GM12878 (cell line): ENCODE measurements at regions not wholly inside any gene's neighbourhood (a gene's known extent, or its start where the extent isn't known, plus 50 kb on each side); places are given as distances from the start of the nearest gene placed in this dataset.

Experiments
- ATAC-seq: fragments of 200-7000 bp; cut with Tn5 transposase; 3 replicates; pipeline ENCODE4 v1.9.1; 2020; ENCODE audit warnings: mild to moderate bottlenecking, moderate library complexity
- BruUV-seq: library from RNA; stranded (reverse); fragments of 400-500 nt; replicated peaks from 2 replicates; lab custom pipeline; 2021; lab: Mats Ljungman, UMichigan
- CTCF ChIA-PET: fragments of 300-600 bp; sonication (Branson Sonifier 250); formaldehyde crosslinking; extraction: SDS; loops from one replicate; lab custom pipeline; 2021; ENCODE audit warnings: inconsistent platforms; lab: Yijun Ruan, JAX
- POLR2A ChIA-PET: fragments of 350-600 bp; formaldehyde crosslinking; extraction: SDS; loops from one replicate; lab custom pipeline; 2021; ENCODE audit warnings: inconsistent platforms; lab: Charles Lee
- RAD21 ChIA-PET: fragments of 300-600 bp; sonication (Branson Sonifier 250); formaldehyde crosslinking; loops from one replicate; lab custom pipeline; 2023; ENCODE audit warnings: antibody characterized with exemption; ENCODE audit not compliant: unreplicated experiment; lab: Charles Lee
- SMC1A ChIA-PET: fragments of 300-600 bp; sonication (Branson Sonifier 250); formaldehyde crosslinking; loops from one replicate; lab custom pipeline; 2023; ENCODE audit not compliant: unreplicated experiment, uncharacterized antibody; lab: Charles Lee
- DNase-seq: peaks from one replicate; pipeline ENCODE4 v3.0.0-alpha.2; 2011; ENCODE audit warnings: low read depth, low spot score
- FAIRE-seq: peaks from 3 replicates; lab custom pipeline; 2011; peaks lifted over from hg19 to GRCh38; lab: Jason Lieb, UNC
- H2AFZ ChIP-seq: 2 replicates; pipeline ENCODE4 v1.6.0; 2011; ENCODE audit warnings: low read depth, low read length, control low read depth; ENCODE audit not compliant: control insufficient read depth
- H3K27ac ChIP-seq: 2 replicates; pipeline ENCODE4 v1.5.1; 2011; ENCODE audit warnings: control low read depth; ENCODE audit not compliant: control insufficient read depth, insufficient read depth
- H3K27me3 ChIP-seq, 2 experiments: replicated peaks in 1 of 2; 2 replicates each; pipeline versions ENCODE4 v1.6.0 to v1.6.1; 2011; ENCODE audit warnings: low read length in 1 of 2; ENCODE audit not compliant: control insufficient read depth in 2 of 2, insufficient read depth in 2 of 2
- H3K36me3 ChIP-seq, 2 experiments: 2 replicates each; pipeline ENCODE4 v1.5.1; 2011; ENCODE audit warnings: low read length in 1 of 2; ENCODE audit not compliant: control insufficient read depth in 2 of 2, insufficient read depth in 2 of 2
- H3K4me1 ChIP-seq: 2 replicates; pipeline ENCODE4 v1.6.1; 2011; ENCODE audit warnings: mild to moderate bottlenecking, low read length, moderate library complexity, mixed read lengths; ENCODE audit not compliant: control insufficient read depth, insufficient read depth
- H3K4me2 ChIP-seq: 2 replicates; pipeline ENCODE4 v1.6.0; 2011; ENCODE audit warnings: control low read depth; ENCODE audit not compliant: control insufficient read depth, insufficient read depth
- H3K4me3 ChIP-seq: fragments of 200-600 bp; sonication (generic); 2 replicates; pipeline ENCODE4 v1.5.1; 2016
- H3K79me2 ChIP-seq: 2 replicates; pipeline ENCODE4 v1.6.0; 2011; ENCODE audit warnings: low read length; ENCODE audit not compliant: control insufficient read depth, insufficient read depth
- H3K9ac ChIP-seq: 2 replicates; pipeline ENCODE4 v1.8.0; 2011; ENCODE audit warnings: low read length, control low read depth, mixed read lengths; ENCODE audit not compliant: control insufficient read depth, insufficient read depth
- H3K9me3 ChIP-seq: replicated peaks from 3 replicates; pipeline ENCODE4 v1.5.1; 2011; ENCODE audit warnings: mild to moderate bottlenecking, low read length; ENCODE audit not compliant: control insufficient read depth, insufficient read depth
- H4K20me1 ChIP-seq: 2 replicates; pipeline ENCODE4 v1.6.0; 2011; ENCODE audit not compliant: control insufficient read depth, insufficient read depth
- ASH2L ChIP-seq: fragments of 300-600, 200-600 bp; sonication (generic); IDR thresholded peaks from 2 replicates; pipeline ENCODE4 v1.6.1; 2017; ENCODE audit warnings: low read depth, mild to moderate bottlenecking, borderline replicate concordance
- BHLHE40 ChIP-seq, 2 experiments: fragments of 450-650 bp in 1 of 2; IDR thresholded peaks; 2 replicates each; pipeline ENCODE4 v1.6.1; 2011 to 2017; ENCODE audit warnings: low read depth in 2 of 2, borderline replicate concordance in 1 of 2, improper control_type of control experiment in 1 of 2, low read length in 1 of 2, mild to moderate bottlenecking in 1 of 2
- CBFB ChIP-seq: IDR thresholded peaks from 2 replicates; pipeline ENCODE4 v1.6.1; 2016; ENCODE audit warnings: antibody characterized with exemption, low read depth
- NFYB ChIP-seq: IDR thresholded peaks from 2 replicates; pipeline ENCODE4 v1.6.1; 2011; ENCODE audit warnings: low read depth, mild to moderate bottlenecking, low read length, improper control_type of control experiment, moderate library complexity; ENCODE audit not compliant: insufficient read depth
- NRF1 ChIP-seq: conservative IDR thresholded peaks from 2 replicates; pipeline ENCODE4 v1.6.1; 2011; ENCODE audit warnings: mild to moderate bottlenecking, low read depth, low read length, improper control_type of control experiment
- SMARCA5 ChIP-seq: fragments of 450-650 bp; IDR thresholded peaks from 2 replicates; pipeline ENCODE4 v1.6.1; 2017; ENCODE audit warnings: mild to moderate bottlenecking
- SREBF1 ChIP-seq: IDR thresholded peaks from 2 replicates; pipeline ENCODE4 v1.6.1; 2012; ENCODE audit warnings: mild to moderate bottlenecking, low read length
- WRNIP1 ChIP-seq: IDR thresholded peaks from 2 replicates; pipeline ENCODE4 v1.6.1; 2011; ENCODE audit warnings: low read depth, low read length, improper control_type of control experiment, borderline replicate concordance
- WGBS: methylation state at CpG from one replicate; pipeline ENCODE4 v1.1.6; 2016; ENCODE audit warnings: low lambda C conversion rate; ENCODE audit not compliant: insufficient replicate concordance, insufficient coverage; ENCODE audit errors: missing lambda C conversion rate; 5-methylcytosine and 5-hydroxymethylcytosine counted together
- in situ Hi-C: fragments of 300-500 bp; cut with MboI; formaldehyde crosslinking; loops from 9 replicates; pipeline ENCODE4 v1.14.3; 2018; ENCODE audit warnings: mixed read lengths
- intact Hi-C: fragments of 100-400 bp; cut with micrococcal nuclease; formaldehyde crosslinking; loops from one replicate; pipeline ENCODE4 v1.14.2; 2022; ENCODE audit not compliant: unreplicated experiment
- TF ChIP-seq, protein P1 (sequence below): fragments of 450-650 bp; IDR thresholded peaks from 2 replicates; pipeline ENCODE4 v1.6.1; 2018; ENCODE audit warnings: borderline replicate concordance, mild to moderate bottlenecking; ENCODE audit not compliant: partially characterized antibody
- TF ChIP-seq, protein P2 (sequence below): fragments of 450-650 bp; formaldehyde crosslinking; IDR thresholded peaks from 2 replicates; pipeline ENCODE4 v1.5.0; 2022; ENCODE audit warnings: mild to moderate bottlenecking, missing genetic modification characterization
- TF ChIP-seq, protein P3 (sequence below): fragments of 450-650 bp; IDR thresholded peaks from 2 replicates; pipeline ENCODE4 v1.6.1; 2017; ENCODE audit warnings: low read depth, mild to moderate bottlenecking, moderate library complexity
- TF ChIP-seq, protein P4 (sequence below): fragments of 150-350 bp; IDR thresholded peaks from 2 replicates; pipeline ENCODE4 v1.6.1; 2016; ENCODE audit warnings: low read depth, low read length

DNA sequence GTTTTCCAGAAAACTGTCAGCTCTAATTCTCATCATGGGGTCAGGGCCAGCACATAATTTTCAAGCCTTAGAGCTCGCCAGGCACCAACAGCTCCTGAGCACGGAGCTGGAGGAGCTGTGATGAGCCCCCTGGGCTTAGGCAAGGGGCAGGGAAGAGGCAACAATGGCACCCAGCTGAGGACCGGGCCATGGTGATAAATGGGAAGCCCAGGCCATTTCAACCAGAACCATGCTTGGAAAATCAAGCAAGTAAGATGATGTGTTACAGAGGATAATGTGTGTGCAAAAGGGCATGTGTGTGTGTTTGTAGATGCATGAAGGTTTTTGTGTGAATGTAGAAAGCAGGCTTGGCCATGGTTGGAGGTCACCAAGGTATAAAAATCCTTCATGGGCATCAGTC is 66.8 kb upstream of the UBAC2 start:
- H3K27me3 ChIP-seq: peaks cover 0 to 3% of the 10 kb centered on the region in 2 experiments
- POLR2A ChIA-PET: no interaction called here
- H2AFZ ChIP-seq: no peak overlapping the region
- no TSS peak for BruUV-seq
- no peak overlapping the region for H3K27ac ChIP-seq
- WGBS: 4% methylated on average over 3 of the region's 3 CpGs
- no peak overlapping the region for H3K4me3 ChIP-seq
- H3K9me3 ChIP-seq: no peaks in the 10 kb centered on the region
- FAIRE-seq (no peak), DNase-seq (no peak), ATAC-seq (no peak)
- intact Hi-C loops (no loop called here), in situ Hi-C loops (no loop called here)
- RAD21 ChIA-PET: no interaction called here
- SMC1A ChIA-PET: no interaction called here
- no peaks in the 10 kb centered on the region for H4K20me1 ChIP-seq
- H3K79me2 ChIP-seq: no peaks in the 10 kb centered on the region
- H3K4me2 ChIP-seq: no peak overlapping the region
- CTCF ChIA-PET: no interaction called here
- H3K9ac ChIP-seq: no peak overlapping the region
- H3K4me1 ChIP-seq: no peaks in the 10 kb centered on the region
- H3K36me3 ChIP-seq: no peaks in the 10 kb centered on the region
- TF ChIP-seq WRNIP1 (no peak), NRF1 (no peak), ASH2L (no peak), SMARCA5 (no peak), BHLHE40 (IDR thresholded peaks at IDR 0.05; ENCODE audit: borderline replicate concordance in 1 of 2, low read depth in 2 of 2, low read length in 1 of 2) (no peak), NFYB (no peak), CBFB (no peak), SREBF1 (no peak)
- TF ChIP-seq, protein P1, sequence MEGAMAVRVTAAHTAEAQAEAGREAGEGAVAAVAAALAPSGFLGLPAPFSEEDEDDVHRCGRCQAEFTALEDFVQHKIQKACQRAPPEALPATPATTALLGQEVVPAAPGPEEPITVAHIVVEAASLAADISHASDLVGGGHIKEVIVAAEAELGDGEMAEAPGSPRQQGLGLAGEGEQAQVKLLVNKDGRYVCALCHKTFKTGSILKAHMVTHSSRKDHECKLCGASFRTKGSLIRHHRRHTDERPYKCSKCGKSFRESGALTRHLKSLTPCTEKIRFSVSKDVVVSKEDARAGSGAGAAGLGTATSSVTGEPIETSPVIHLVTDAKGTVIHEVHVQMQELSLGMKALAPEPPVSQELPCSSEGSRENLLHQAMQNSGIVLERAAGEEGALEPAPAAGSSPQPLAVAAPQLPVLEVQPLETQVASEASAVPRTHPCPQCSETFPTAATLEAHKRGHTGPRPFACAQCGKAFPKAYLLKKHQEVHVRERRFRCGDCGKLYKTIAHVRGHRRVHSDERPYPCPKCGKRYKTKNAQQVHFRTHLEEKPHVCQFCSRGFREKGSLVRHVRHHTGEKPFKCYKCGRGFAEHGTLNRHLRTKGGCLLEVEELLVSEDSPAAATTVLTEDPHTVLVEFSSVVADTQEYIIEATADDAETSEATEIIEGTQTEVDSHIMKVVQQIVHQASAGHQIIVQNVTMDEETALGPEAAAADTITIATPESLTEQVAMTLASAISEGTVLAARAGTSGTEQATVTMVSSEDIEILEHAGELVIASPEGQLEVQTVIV: no peak
- TF ChIP-seq, protein P2, sequence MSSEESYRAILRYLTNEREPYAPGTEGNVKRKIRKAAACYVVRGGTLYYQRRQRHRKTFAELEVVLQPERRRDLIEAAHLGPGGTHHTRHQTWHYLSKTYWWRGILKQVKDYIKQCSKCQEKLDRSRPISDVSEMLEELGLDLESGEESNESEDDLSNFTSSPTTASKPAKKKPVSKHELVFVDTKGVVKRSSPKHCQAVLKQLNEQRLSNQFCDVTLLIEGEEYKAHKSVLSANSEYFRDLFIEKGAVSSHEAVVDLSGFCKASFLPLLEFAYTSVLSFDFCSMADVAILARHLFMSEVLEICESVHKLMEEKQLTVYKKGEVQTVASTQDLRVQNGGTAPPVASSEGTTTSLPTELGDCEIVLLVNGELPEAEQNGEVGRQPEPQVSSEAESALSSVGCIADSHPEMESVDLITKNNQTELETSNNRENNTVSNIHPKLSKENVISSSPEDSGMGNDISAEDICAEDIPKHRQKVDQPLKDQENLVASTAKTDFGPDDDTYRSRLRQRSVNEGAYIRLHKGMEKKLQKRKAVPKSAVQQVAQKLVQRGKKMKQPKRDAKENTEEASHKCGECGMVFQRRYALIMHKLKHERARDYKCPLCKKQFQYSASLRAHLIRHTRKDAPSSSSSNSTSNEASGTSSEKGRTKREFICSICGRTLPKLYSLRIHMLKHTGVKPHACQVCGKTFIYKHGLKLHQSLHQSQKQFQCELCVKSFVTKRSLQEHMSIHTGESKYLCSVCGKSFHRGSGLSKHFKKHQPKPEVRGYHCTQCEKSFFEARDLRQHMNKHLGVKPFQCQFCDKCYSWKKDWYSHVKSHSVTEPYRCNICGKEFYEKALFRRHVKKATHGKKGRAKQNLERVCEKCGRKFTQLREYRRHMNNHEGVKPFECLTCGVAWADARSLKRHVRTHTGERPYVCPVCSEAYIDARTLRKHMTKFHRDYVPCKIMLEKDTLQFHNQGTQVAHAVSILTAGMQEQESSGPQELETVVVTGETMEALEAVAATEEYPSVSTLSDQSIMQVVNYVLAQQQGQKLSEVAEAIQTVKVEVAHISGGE (CRISPR knock-in tag): no peak
- TF ChIP-seq, protein P3, sequence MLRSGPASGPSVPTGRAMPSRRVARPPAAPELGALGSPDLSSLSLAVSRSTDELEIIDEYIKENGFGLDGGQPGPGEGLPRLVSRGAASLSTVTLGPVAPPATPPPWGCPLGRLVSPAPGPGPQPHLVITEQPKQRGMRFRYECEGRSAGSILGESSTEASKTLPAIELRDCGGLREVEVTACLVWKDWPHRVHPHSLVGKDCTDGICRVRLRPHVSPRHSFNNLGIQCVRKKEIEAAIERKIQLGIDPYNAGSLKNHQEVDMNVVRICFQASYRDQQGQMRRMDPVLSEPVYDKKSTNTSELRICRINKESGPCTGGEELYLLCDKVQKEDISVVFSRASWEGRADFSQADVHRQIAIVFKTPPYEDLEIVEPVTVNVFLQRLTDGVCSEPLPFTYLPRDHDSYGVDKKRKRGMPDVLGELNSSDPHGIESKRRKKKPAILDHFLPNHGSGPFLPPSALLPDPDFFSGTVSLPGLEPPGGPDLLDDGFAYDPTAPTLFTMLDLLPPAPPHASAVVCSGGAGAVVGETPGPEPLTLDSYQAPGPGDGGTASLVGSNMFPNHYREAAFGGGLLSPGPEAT: no peak
- TF ChIP-seq, protein P4, sequence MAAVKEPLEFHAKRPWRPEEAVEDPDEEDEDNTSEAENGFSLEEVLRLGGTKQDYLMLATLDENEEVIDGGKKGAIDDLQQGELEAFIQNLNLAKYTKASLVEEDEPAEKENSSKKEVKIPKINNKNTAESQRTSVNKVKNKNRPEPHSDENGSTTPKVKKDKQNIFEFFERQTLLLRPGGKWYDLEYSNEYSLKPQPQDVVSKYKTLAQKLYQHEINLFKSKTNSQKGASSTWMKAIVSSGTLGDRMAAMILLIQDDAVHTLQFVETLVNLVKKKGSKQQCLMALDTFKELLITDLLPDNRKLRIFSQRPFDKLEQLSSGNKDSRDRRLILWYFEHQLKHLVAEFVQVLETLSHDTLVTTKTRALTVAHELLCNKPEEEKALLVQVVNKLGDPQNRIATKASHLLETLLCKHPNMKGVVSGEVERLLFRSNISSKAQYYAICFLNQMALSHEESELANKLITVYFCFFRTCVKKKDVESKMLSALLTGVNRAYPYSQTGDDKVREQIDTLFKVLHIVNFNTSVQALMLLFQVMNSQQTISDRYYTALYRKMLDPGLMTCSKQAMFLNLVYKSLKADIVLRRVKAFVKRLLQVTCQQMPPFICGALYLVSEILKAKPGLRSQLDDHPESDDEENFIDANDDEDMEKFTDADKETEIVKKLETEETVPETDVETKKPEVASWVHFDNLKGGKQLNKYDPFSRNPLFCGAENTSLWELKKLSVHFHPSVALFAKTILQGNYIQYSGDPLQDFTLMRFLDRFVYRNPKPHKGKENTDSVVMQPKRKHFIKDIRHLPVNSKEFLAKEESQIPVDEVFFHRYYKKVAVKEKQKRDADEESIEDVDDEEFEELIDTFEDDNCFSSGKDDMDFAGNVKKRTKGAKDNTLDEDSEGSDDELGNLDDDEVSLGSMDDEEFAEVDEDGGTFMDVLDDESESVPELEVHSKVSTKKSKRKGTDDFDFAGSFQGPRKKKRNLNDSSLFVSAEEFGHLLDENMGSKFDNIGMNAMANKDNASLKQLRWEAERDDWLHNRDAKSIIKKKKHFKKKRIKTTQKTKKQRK: no peak
